ENCODE measurements at regions not wholly inside any gene's neighbourhood (a gene's known extent, or its start where the extent isn't known, plus 50 kb on each side); places are given as distances from the start of the nearest gene placed in this dataset.

GRCh38 chr1:4298361-4299083 is 355.9 kb upstream of the AJAP1 start:
- no peak for TF ChIP-seq JUND (IDR thresholded peaks at IDR 0.05)
- no peak for TF ChIP-seq CTCF (IDR thresholded peaks at IDR 0.05; ENCODE audit: low read depth, low read length, missing input control)
- TF ChIP-seq FOXA1 (IDR thresholded peaks at IDR 0.05): no peak
